Naive thymus-derived CD8-positive, alpha-beta T cell (primary cell): ENCODE measurements at regions not wholly inside any gene's neighbourhood (a gene's known extent, or its start where the extent isn't known, plus 50 kb on each side); places are given as distances from the start of the nearest gene placed in this dataset.

Experiments used
- ATAC-seq, 2 donors: fragments of 150-1000 bp; cut with Tn5 transposase in 1 of 2; sonication (Bioruptor Pico), chemical (Tn5 transposase) in 1 of 2; 1 replicate in 1 of 2; 2 replicates in 1 of 2; pipeline ENCODE4 v1.10.0; 2021; ENCODE audit warnings: mild to moderate bottlenecking in 2 of 2, moderate library complexity in 2 of 2
- POLR2A ChIA-PET: fragments of 350-600 bp; sonication (Branson Sonifier 250); formaldehyde crosslinking; loops from one replicate; lab custom pipeline; 2021; ENCODE audit warnings: antibody characterized with exemption; lab: Charles Lee
- DNase-seq, 10 donors: peaks; one replicate each; pipeline versions ENCODE4 v3.0.0 to v3.0.0-alpha.2; 2020 to 2022
- H3K27ac Mint-ChIP-seq, 10 donors: one replicate each; pipeline ENCODE4 v1.8.0; 2020 to 2022; ENCODE audit warnings: mild to moderate bottlenecking in 10 of 10, mixed read lengths in 10 of 10, moderate library complexity in 4 of 10, inconsistent platforms in 1 of 10
- H3K27me3 Mint-ChIP-seq, 5 donors: one replicate each; pipeline ENCODE4 v1.8.0; 2021 to 2022; ENCODE audit warnings: mixed read lengths in 5 of 5
- H3K36me3 Mint-ChIP-seq, 3 donors: one replicate each; pipeline ENCODE4 v1.8.0; 2020 to 2022; ENCODE audit warnings: mixed read lengths in 3 of 3, mild to moderate bottlenecking in 2 of 3, inconsistent platforms in 1 of 3
- H3K4me1 Mint-ChIP-seq, 4 donors: one replicate each; pipeline ENCODE4 v1.8.0; 2021 to 2022; ENCODE audit warnings: mixed read lengths in 4 of 4
- H3K4me3 Mint-ChIP-seq, 10 donors: one replicate each; pipeline ENCODE4 v1.8.0; 2020 to 2022; ENCODE audit warnings: mild to moderate bottlenecking in 10 of 10, mixed read lengths in 10 of 10, moderate library complexity in 6 of 10, inconsistent platforms in 1 of 10
- H3K9me3 Mint-ChIP-seq, 9 donors: one replicate each; pipeline ENCODE4 v1.8.0; 2020 to 2022; ENCODE audit warnings: mixed read lengths in 9 of 9, mild to moderate bottlenecking in 3 of 9, inconsistent platforms in 1 of 9, moderate library complexity in 1 of 9

- peaks cover 1 to 23% (median 14%) of the 10 kb centered on the region in 5 donors for H3K27me3 Mint-ChIP-seq
- H3K36me3 Mint-ChIP-seq, result no peaks in the 10 kb centered on the region
- ATAC-seq, result no peak
- POLR2A ChIA-PET, result no interaction called here
- no peaks in the 10 kb centered on the region for H3K9me3 Mint-ChIP-seq
- H3K27ac Mint-ChIP-seq, result no peak overlapping the region
- H3K4me3 Mint-ChIP-seq, result no peak overlapping the region
- peaks cover 7 to 12% (median 7%) of the 10 kb centered on the region in 4 donors for H3K4me1 Mint-ChIP-seq
- no peak for DNase-seq
Observed at GRCh38 chr1:230504310-230504709, 78.2 kb upstream of the PGBD5 start.

GRCh38 chr1:230503726-230504125 lies 77.6 kb upstream of the PGBD5 start:
- DNase-seq (no peak), ATAC-seq (no peak)
- H3K9me3 Mint-ChIP-seq, result no peaks in the 10 kb centered on the region
- no peak overlapping the region for H3K4me3 Mint-ChIP-seq
- H3K27me3 Mint-ChIP-seq, result peaks cover 1 to 20% (median 15%) of the 10 kb centered on the region in 5 donors
- no peaks in the 10 kb centered on the region for H3K36me3 Mint-ChIP-seq
- POLR2A ChIA-PET, result no interaction called here
- H3K27ac Mint-ChIP-seq, result no peak overlapping the region
- H3K4me1 Mint-ChIP-seq, result peaks cover 7 to 12% (median 7%) of the 10 kb centered on the region in 4 donors

DNA sequence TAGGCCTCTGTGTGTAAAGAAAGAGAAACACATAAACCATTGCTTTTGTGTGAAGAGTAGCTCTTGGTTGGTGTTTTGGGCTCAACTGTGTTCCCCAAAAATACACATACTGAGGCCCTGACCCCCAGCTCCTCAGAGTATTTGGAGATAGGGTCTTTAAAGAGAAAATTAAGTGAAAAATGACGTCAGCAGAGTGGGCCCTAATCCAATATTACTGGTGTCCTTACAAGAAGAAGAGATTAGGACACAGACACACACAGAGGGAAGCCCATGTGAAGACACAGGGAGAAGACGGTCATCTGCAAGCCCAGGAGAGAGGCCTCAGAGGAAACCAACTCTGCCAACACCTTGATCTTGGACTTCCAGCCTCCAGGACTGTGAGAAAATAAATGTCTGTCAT lies 76.9 kb upstream of the PGBD5 start:
- POLR2A ChIA-PET, result no interaction called here
- H3K9me3 Mint-ChIP-seq, result peaks cover 0 to 2% (median 0%) of the 10 kb centered on the region in 9 donors
- ATAC-seq, result no peak

DNA sequence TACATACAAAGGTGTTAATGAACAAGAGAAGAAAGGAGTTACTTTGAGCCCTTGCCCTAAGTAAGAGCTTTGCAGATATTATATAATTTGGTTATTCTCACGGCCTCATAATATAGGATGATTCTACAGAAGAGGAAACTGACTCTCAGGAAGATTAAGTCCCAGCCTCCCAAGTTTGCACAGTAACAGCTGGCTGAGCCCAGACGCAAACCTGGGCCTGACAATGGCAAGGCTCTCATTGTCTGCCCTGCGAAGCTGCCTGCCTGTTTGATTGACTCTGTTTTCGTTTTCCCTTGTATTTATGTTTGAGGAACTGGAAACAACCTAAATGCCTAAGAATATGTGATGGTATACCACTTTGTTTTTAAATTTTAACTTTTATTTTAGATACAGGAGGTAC lies 76.2 kb upstream of the PGBD5 start:
- Mint-ChIP-seq H3K9me3 (peaks cover 0 to 2% (median 0%) of the 10 kb centered on the region in 9 donors), H3K36me3 (no peaks in the 10 kb centered on the region), H3K4me1 (peaks cover 0 to 4% (median 2%) of the 10 kb centered on the region in 4 donors), H3K27ac (no peak overlapping the region), H3K4me3 (no peak overlapping the region), H3K27me3 (peaks cover 4 to 25% (median 21%) of the 10 kb centered on the region in 5 donors)
- no peak for ATAC-seq
- POLR2A ChIA-PET, result no interaction called here
- no peak for DNase-seq

More for the DNA sequence above, 76.9 kb upstream of the PGBD5 start:
- Mint-ChIP-seq H3K4me3 (no peak overlapping the region), H3K27me3 (peaks cover 4 to 25% (median 21%) of the 10 kb centered on the region in 5 donors), H3K36me3 (no peaks in the 10 kb centered on the region), H3K27ac (no peak overlapping the region), H3K4me1 (peaks cover 5 to 11% (median 7%) of the 10 kb centered on the region in 4 donors)
- DNase-seq, result no peak

DNA sequence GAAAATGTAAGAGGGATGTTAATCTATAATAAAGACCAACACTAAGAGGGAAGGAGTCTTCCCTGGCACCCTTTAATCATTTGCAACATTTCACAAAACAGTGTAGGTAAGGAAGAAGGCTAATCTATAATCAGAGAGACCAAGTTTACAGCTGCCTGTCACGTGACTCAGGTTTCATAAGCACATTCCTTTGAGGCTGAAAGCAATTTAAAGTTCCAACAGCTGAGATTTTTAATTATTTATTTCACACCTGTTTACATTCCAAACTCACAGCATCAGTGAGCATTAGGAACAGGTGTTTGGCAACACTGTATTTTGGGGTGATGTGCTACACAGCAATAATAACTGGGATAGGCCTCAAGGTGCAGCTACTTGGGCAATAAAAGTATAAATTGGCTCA lies 75.7 kb upstream of the PGBD5 start:
- ATAC-seq, result no peak
- Mint-ChIP-seq H3K9me3 (peaks cover 0 to 2% (median 0%) of the 10 kb centered on the region in 9 donors), H3K36me3 (no peaks in the 10 kb centered on the region), H3K27me3 (peaks cover 4 to 26% (median 22%) of the 10 kb centered on the region in 5 donors), H3K4me3 (no peak overlapping the region), H3K27ac (no peak overlapping the region), H3K4me1 (no peaks in the 10 kb centered on the region)
- no peak for DNase-seq
- POLR2A ChIA-PET, result no interaction called here

DNA sequence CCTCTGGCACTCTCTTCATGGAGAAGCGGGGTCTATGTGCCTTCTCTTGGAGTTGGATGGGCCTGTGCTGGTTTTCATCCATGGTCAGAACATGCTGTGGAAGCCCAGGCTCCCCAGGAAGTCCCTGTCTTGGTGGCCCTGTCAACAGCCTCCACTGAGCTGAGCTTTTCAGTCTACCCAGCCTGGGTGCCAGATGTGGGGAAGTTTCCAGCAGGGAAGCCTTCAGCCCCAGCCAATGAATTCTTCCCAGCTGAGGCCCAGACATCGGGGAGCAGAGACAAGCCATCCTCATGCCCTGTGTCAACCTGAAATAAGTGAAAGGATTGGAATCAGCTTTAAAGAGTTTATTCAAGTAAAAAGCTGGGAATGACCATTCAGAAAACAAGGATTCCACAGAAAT lies 75.1 kb upstream of the PGBD5 start:
- POLR2A ChIA-PET, result no interaction called here
- H3K4me3 Mint-ChIP-seq, result no peak overlapping the region
- no peaks in the 10 kb centered on the region for H3K36me3 Mint-ChIP-seq

GRCh38 chr1:230500063-230500462 lies 73.9 kb upstream of the PGBD5 start:
- Mint-ChIP-seq H3K4me3 (no peak overlapping the region), H3K27ac (no peak overlapping the region), H3K9me3 (peaks cover 0 to 2% (median 0%) of the 10 kb centered on the region in 9 donors), H3K36me3 (no peaks in the 10 kb centered on the region), H3K4me1 (no peaks in the 10 kb centered on the region), H3K27me3 (peaks cover 5 to 34% (median 23%) of the 10 kb centered on the region in 5 donors)
- ATAC-seq (no peak), DNase-seq (no peak)
- POLR2A ChIA-PET, result no interaction called here

More for the DNA sequence above, 75.1 kb upstream of the PGBD5 start:
- DNase-seq, result no peak
- H3K27me3 Mint-ChIP-seq, result peaks cover 4 to 32% (median 22%) of the 10 kb centered on the region in 5 donors
- peaks cover 0 to 2% (median 0%) of the 10 kb centered on the region in 9 donors for H3K9me3 Mint-ChIP-seq
- no peaks in the 10 kb centered on the region for H3K4me1 Mint-ChIP-seq
- ATAC-seq, result no peak
- H3K27ac Mint-ChIP-seq, result no peak overlapping the region

DNA sequence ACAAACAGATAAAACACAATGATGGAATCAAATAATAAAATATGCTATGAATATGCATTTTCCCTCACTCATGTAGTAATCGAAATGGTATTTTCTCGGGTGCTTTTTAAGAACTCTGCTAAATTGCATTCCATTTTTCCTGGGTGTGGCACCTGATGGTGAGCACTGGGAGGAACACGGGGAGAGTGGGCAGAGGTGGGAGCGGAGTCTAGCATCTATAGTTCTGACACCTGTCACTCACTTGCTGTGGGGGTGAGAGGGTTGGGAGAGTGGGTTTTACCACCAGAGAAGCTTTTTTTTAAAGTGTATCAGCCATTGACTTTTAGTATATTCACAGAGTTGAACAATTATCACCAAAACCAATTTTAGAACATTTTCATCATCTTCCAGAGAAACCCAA lies 73.4 kb upstream of the PGBD5 start:
- H3K36me3 Mint-ChIP-seq, result no peaks in the 10 kb centered on the region
- POLR2A ChIA-PET, result no interaction called here
- peaks cover 5 to 40% (median 26%) of the 10 kb centered on the region in 5 donors for H3K27me3 Mint-ChIP-seq
- no peak overlapping the region for H3K27ac Mint-ChIP-seq
- ATAC-seq (no peak), DNase-seq (no peak)
- peaks cover 0 to 2% (median 0%) of the 10 kb centered on the region in 9 donors for H3K9me3 Mint-ChIP-seq
- no peak overlapping the region for H3K4me3 Mint-ChIP-seq
- H3K4me1 Mint-ChIP-seq, result no peaks in the 10 kb centered on the region

GRCh38 chr1:230498704-230499103 lies 72.6 kb upstream of the PGBD5 start:
- ATAC-seq (no peak), DNase-seq (no peak)
- Mint-ChIP-seq H3K36me3 (no peaks in the 10 kb centered on the region), H3K4me3 (no peak overlapping the region), H3K4me1 (no peaks in the 10 kb centered on the region), H3K27ac (peak overlapping the region in 1 of 10 donors; percentile 31), H3K27me3 (peaks cover 5 to 45% (median 27%) of the 10 kb centered on the region in 5 donors), H3K9me3 (peaks cover 0 to 2% (median 0%) of the 10 kb centered on the region in 9 donors)
- POLR2A ChIA-PET, result no interaction called here

- POLR2A ChIA-PET, result no interaction called here
- no peak overlapping the region for H3K27ac Mint-ChIP-seq
- no peak overlapping the region for H3K4me3 Mint-ChIP-seq
- H3K4me1 Mint-ChIP-seq, result no peaks in the 10 kb centered on the region
- ATAC-seq (no peak), DNase-seq (no peak)
- peaks cover 11 to 53% (median 33%) of the 10 kb centered on the region in 5 donors for H3K27me3 Mint-ChIP-seq
- no peaks in the 10 kb centered on the region for H3K36me3 Mint-ChIP-seq
- H3K9me3 Mint-ChIP-seq, result peaks cover 0 to 2% (median 0%) of the 10 kb centered on the region in 9 donors
Observed at GRCh38 chr1:230496451-230496850, 70.3 kb upstream of the PGBD5 start.

GRCh38 chr1:230495891-230496385 lies 69.8 kb upstream of the PGBD5 start:
- H3K4me3 Mint-ChIP-seq, result no peak overlapping the region
- H3K36me3 Mint-ChIP-seq, result no peaks in the 10 kb centered on the region
- POLR2A ChIA-PET, result no interaction called here
- no peak overlapping the region for H3K27ac Mint-ChIP-seq
- no peak for DNase-seq
- no peak for ATAC-seq
- H3K9me3 Mint-ChIP-seq, result peaks cover 0 to 2% (median 0%) of the 10 kb centered on the region in 9 donors
- no peaks in the 10 kb centered on the region for H3K4me1 Mint-ChIP-seq
- peaks cover 11 to 57% (median 38%) of the 10 kb centered on the region in 5 donors for H3K27me3 Mint-ChIP-seq

DNA sequence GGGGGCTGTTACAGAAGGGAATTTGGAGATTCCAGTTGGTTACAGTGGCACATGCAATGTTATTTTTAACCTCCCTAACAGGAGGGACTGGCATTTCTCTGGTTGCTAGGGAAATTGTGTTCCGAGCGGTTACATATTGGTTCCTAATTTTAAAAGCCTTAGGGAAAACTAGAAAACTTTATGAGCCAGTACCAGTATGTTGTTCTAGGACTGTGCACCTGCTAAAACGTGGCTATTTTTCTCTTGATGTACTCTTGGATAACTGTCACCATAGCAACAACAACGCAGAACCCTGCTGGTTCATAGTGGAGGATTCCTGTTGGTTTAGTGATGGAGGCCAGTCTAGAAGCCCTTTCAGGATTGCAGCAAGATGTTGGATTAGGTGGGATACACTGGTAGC lies 68.9 kb upstream of the PGBD5 start:
- no peak overlapping the region for H3K4me3 Mint-ChIP-seq
- DNase-seq (no peak), ATAC-seq (no peak)
- no peaks in the 10 kb centered on the region for H3K4me1 Mint-ChIP-seq
- peaks cover 0 to 2% (median 0%) of the 10 kb centered on the region in 9 donors for H3K9me3 Mint-ChIP-seq
- POLR2A ChIA-PET, result no interaction called here
- H3K36me3 Mint-ChIP-seq, result no peaks in the 10 kb centered on the region
- peaks cover 11 to 57% (median 46%) of the 10 kb centered on the region in 5 donors for H3K27me3 Mint-ChIP-seq
- no peak overlapping the region for H3K27ac Mint-ChIP-seq

- no peak overlapping the region for H3K27ac Mint-ChIP-seq
Observed at GRCh38 chr1:230494514-230494913, 68.4 kb upstream of the PGBD5 start.

DNA sequence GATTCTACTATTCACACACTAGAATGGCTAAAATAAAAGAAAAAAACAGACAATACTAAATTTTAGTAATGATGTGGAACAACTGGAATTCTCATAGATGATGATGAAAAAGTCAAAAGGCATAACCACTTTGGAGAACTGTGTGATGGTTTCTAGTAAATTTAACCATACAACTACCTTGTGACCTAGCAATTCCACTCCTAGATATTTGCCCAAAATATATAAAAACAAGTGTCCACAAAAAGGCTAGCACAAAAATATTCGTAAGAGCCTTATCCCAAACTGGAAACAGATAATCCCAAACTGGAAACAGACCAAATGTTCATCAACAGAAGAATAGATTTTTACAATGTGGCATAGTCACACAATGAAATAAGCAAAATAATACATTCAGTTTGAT lies 67.9 kb upstream of the PGBD5 start:
- Mint-ChIP-seq H3K4me3 (no peak overlapping the region), H3K27ac (no peak overlapping the region), H3K9me3 (peaks cover 0 to 2% (median 0%) of the 10 kb centered on the region in 9 donors), H3K36me3 (no peaks in the 10 kb centered on the region), H3K4me1 (no peaks in the 10 kb centered on the region), H3K27me3 (peaks cover 11 to 57% (median 46%) of the 10 kb centered on the region in 5 donors)
- POLR2A ChIA-PET, result no interaction called here
- no peak for DNase-seq
- ATAC-seq, result no peak

More at GRCh38 chr1:230494514-230494913, 68.4 kb upstream of the PGBD5 start:
- H3K4me3 Mint-ChIP-seq, result no peak overlapping the region
- H3K27me3 Mint-ChIP-seq, result peaks cover 11 to 57% (median 47%) of the 10 kb centered on the region in 5 donors
- ATAC-seq (no peak), DNase-seq (no peak)
- H3K36me3 Mint-ChIP-seq, result no peaks in the 10 kb centered on the region
- H3K4me1 Mint-ChIP-seq, result no peaks in the 10 kb centered on the region
- POLR2A ChIA-PET, result no interaction called here
- peaks cover 0 to 2% (median 0%) of the 10 kb centered on the region in 9 donors for H3K9me3 Mint-ChIP-seq
